ENCODE measurements at regions not wholly inside any gene's neighbourhood (a gene's known extent, or its start where the extent isn't known, plus 50 kb on each side); places are given as distances from the start of the nearest gene placed in this dataset.

GRCh38 chr17:13281626-13282025, 263.8 kb upstream of the ELAC2 start:
- H3K27me3 ChIP-seq (ENCODE audit: control insufficient read depth, insufficient read depth, low read length): no peaks in the 10 kb centered on the region
- DNase-seq (ENCODE audit: low read depth, low spot score): no peak
- H3K27ac ChIP-seq (ENCODE audit: low read length): no peak overlapping the region
- H3K4me3 ChIP-seq (ENCODE audit: low read length): no peak overlapping the region
- WGBS (ENCODE audit: insufficient coverage, insufficient read length): no CpG with 5 or more reads among the region's 3 CpGs
- no peaks in the 10 kb centered on the region for H3K36me3 ChIP-seq (ENCODE audit: control insufficient read depth, insufficient read depth, low read length)
- peaks cover 2% of the 10 kb centered on the region; the same call in 1 of the 2 replicates for H3K4me1 ChIP-seq (ENCODE audit: control insufficient read depth, insufficient read depth, low read length)
- no peaks in the 10 kb centered on the region for H3K9me3 ChIP-seq (ENCODE audit: control insufficient read depth, insufficient read depth, low read length)

GRCh38 chr17:13273806-13274205, 256.0 kb upstream of the ELAC2 start:
- no peaks in the 10 kb centered on the region for H3K27me3 ChIP-seq (ENCODE audit: control insufficient read depth, insufficient read depth, low read length)
- no peaks in the 10 kb centered on the region for H3K36me3 ChIP-seq (ENCODE audit: control insufficient read depth, insufficient read depth, low read length)
- no peak overlapping the region for H3K4me3 ChIP-seq (ENCODE audit: low read length)
- H3K27ac ChIP-seq (ENCODE audit: low read length): no peak overlapping the region
- no CpG with 5 or more reads among the region's 2 CpGs for whole genome bisulfite sequencing (ENCODE audit: insufficient coverage, insufficient read length)
- no peaks in the 10 kb centered on the region for H3K4me1 ChIP-seq (ENCODE audit: control insufficient read depth, insufficient read depth, low read length)
- H3K9me3 ChIP-seq (ENCODE audit: control insufficient read depth, insufficient read depth, low read length): no peaks in the 10 kb centered on the region
- DNase-seq (ENCODE audit: low read depth, low spot score): no peak

- H3K27me3 ChIP-seq (ENCODE audit: control insufficient read depth, insufficient read depth, low read length): no peaks in the 10 kb centered on the region
- H3K36me3 ChIP-seq (ENCODE audit: control insufficient read depth, insufficient read depth, low read length): no peaks in the 10 kb centered on the region
- DNase-seq (ENCODE audit: low read depth, low spot score): no peak
- H3K9me3 ChIP-seq (ENCODE audit: control insufficient read depth, insufficient read depth, low read length): no peaks in the 10 kb centered on the region
- WGBS (ENCODE audit: insufficient coverage, insufficient read length): 100% methylated on average over 2 of the region's 4 CpGs
- H3K27ac ChIP-seq (ENCODE audit: low read length): no peak overlapping the region
- H3K4me3 ChIP-seq (ENCODE audit: low read length): no peak overlapping the region
- no peaks in the 10 kb centered on the region for H3K4me1 ChIP-seq (ENCODE audit: control insufficient read depth, insufficient read depth, low read length)
Observed at GRCh38 chr17:13272296-13272695, 254.5 kb upstream of the ELAC2 start.

GRCh38 chr17:13268791-13269595, 251.2 kb upstream of the ELAC2 start:
- no peaks in the 10 kb centered on the region for H3K27me3 ChIP-seq (ENCODE audit: control insufficient read depth, insufficient read depth, low read length)
- no peaks in the 10 kb centered on the region for H3K9me3 ChIP-seq (ENCODE audit: control insufficient read depth, insufficient read depth, low read length)
- no peaks in the 10 kb centered on the region for H3K36me3 ChIP-seq (ENCODE audit: control insufficient read depth, insufficient read depth, low read length)
- DNase-seq (ENCODE audit: low read depth, low spot score): no peak
- H3K4me3 ChIP-seq (ENCODE audit: low read length): no peak overlapping the region
- no peak overlapping the region for H3K27ac ChIP-seq (ENCODE audit: low read length)
- no peaks in the 10 kb centered on the region for H3K4me1 ChIP-seq (ENCODE audit: control insufficient read depth, insufficient read depth, low read length)
- no CpG with 5 or more reads among the region's 8 CpGs for WGBS (ENCODE audit: insufficient coverage, insufficient read length)

GRCh38 chr17:13266606-13267005, 248.8 kb upstream of the ELAC2 start:
- Histone ChIP-seq H3K4me1 (ENCODE audit: control insufficient read depth, insufficient read depth, low read length) (no peaks in the 10 kb centered on the region), H3K4me3 (ENCODE audit: low read length) (no peak overlapping the region), H3K36me3 (ENCODE audit: control insufficient read depth, insufficient read depth, low read length) (no peaks in the 10 kb centered on the region), H3K27me3 (ENCODE audit: control insufficient read depth, insufficient read depth, low read length) (no peaks in the 10 kb centered on the region), H3K27ac (ENCODE audit: low read length) (no peak overlapping the region), H3K9me3 (ENCODE audit: control insufficient read depth, insufficient read depth, low read length) (no peaks in the 10 kb centered on the region)
- WGBS (ENCODE audit: insufficient coverage, insufficient read length): no CpG with 5 or more reads among the region's 7 CpGs
- DNase-seq (ENCODE audit: low read depth, low spot score): no peak

- H3K27me3 ChIP-seq (ENCODE audit: control insufficient read depth, insufficient read depth, low read length): no peaks in the 10 kb centered on the region
- no CpG with 5 or more reads among the region's 2 CpGs for WGBS (ENCODE audit: insufficient coverage, insufficient read length)
- H3K36me3 ChIP-seq (ENCODE audit: control insufficient read depth, insufficient read depth, low read length): no peaks in the 10 kb centered on the region
- no peaks in the 10 kb centered on the region for H3K9me3 ChIP-seq (ENCODE audit: control insufficient read depth, insufficient read depth, low read length)
- no peaks in the 10 kb centered on the region for H3K4me1 ChIP-seq (ENCODE audit: control insufficient read depth, insufficient read depth, low read length)
- no peak overlapping the region for H3K27ac ChIP-seq (ENCODE audit: low read length)
- DNase-seq (ENCODE audit: low read depth, low spot score): no peak
- H3K4me3 ChIP-seq (ENCODE audit: low read length): no peak overlapping the region
Observed at GRCh38 chr17:13265311-13265710, 247.5 kb upstream of the ELAC2 start.

GRCh38 chr17:13263746-13264145, 245.9 kb upstream of the ELAC2 start:
- Histone ChIP-seq H3K27ac (ENCODE audit: low read length) (no peak overlapping the region), H3K4me3 (ENCODE audit: low read length) (no peak overlapping the region), H3K9me3 (ENCODE audit: control insufficient read depth, insufficient read depth, low read length) (no peaks in the 10 kb centered on the region), H3K4me1 (ENCODE audit: control insufficient read depth, insufficient read depth, low read length) (no peaks in the 10 kb centered on the region), H3K27me3 (ENCODE audit: control insufficient read depth, insufficient read depth, low read length) (no peaks in the 10 kb centered on the region), H3K36me3 (ENCODE audit: control insufficient read depth, insufficient read depth, low read length) (no peaks in the 10 kb centered on the region)
- no CpG with 5 or more reads among the region's 4 CpGs for WGBS (ENCODE audit: insufficient coverage, insufficient read length)
- DNase-seq (ENCODE audit: low read depth, low spot score): no peak

GRCh38 chr17:13256545-13256944, 238.7 kb upstream of the ELAC2 start:
- H3K4me3 ChIP-seq (ENCODE audit: low read length): no peak overlapping the region
- H3K27ac ChIP-seq (ENCODE audit: low read length): no peak overlapping the region
- no peaks in the 10 kb centered on the region for H3K4me1 ChIP-seq (ENCODE audit: control insufficient read depth, insufficient read depth, low read length)
- no peaks in the 10 kb centered on the region for H3K9me3 ChIP-seq (ENCODE audit: control insufficient read depth, insufficient read depth, low read length)
- no CpG with 5 or more reads among the region's 3 CpGs for WGBS (ENCODE audit: insufficient coverage, insufficient read length)
- no peaks in the 10 kb centered on the region for H3K36me3 ChIP-seq (ENCODE audit: control insufficient read depth, insufficient read depth, low read length)
- DNase-seq (ENCODE audit: low read depth, low spot score): no peak
- H3K27me3 ChIP-seq (ENCODE audit: control insufficient read depth, insufficient read depth, low read length): no peaks in the 10 kb centered on the region

GRCh38 chr17:13253733-13254410, 236.0 kb upstream of the ELAC2 start:
- Histone ChIP-seq H3K9me3 (ENCODE audit: control insufficient read depth, insufficient read depth, low read length) (no peaks in the 10 kb centered on the region), H3K4me3 (ENCODE audit: low read length) (no peak overlapping the region), H3K36me3 (ENCODE audit: control insufficient read depth, insufficient read depth, low read length) (no peaks in the 10 kb centered on the region), H3K27ac (ENCODE audit: low read length) (no peak overlapping the region), H3K4me1 (ENCODE audit: control insufficient read depth, insufficient read depth, low read length) (no peaks in the 10 kb centered on the region), H3K27me3 (ENCODE audit: control insufficient read depth, insufficient read depth, low read length) (no peaks in the 10 kb centered on the region)
- no CpG with 5 or more reads among the region's 3 CpGs for WGBS (ENCODE audit: insufficient coverage, insufficient read length)
- no peak for DNase-seq (ENCODE audit: low read depth, low spot score)

- no peak for DNase-seq (ENCODE audit: low read depth, low spot score)
- WGBS (ENCODE audit: insufficient coverage, insufficient read length): no CpG with 5 or more reads among the region's 5 CpGs
- Histone ChIP-seq H3K27ac (ENCODE audit: low read length) (no peak overlapping the region), H3K9me3 (ENCODE audit: control insufficient read depth, insufficient read depth, low read length) (no peaks in the 10 kb centered on the region), H3K36me3 (ENCODE audit: control insufficient read depth, insufficient read depth, low read length) (no peaks in the 10 kb centered on the region), H3K4me3 (ENCODE audit: low read length) (no peak overlapping the region), H3K27me3 (ENCODE audit: control insufficient read depth, insufficient read depth, low read length) (no peaks in the 10 kb centered on the region), H3K4me1 (ENCODE audit: control insufficient read depth, insufficient read depth, low read length) (no peaks in the 10 kb centered on the region)
Observed at GRCh38 chr17:13244513-13244912, 226.7 kb upstream of the ELAC2 start.

All from iPS DF 6.9 (cell line).